DMS153 treated with DMSO at 0.1 percent for 48 hours (cell line): ENCODE measurements at regions not wholly inside any gene's neighbourhood (a gene's known extent, or its start where the extent isn't known, plus 50 kb on each side); places are given as distances from the start of the nearest gene placed in this dataset.
"Not testable (repeated sequence)": the region's sequence is repeated elsewhere in the genome, so short reads cannot be mapped to it uniquely, and the experiment has no call there.

ENCODE experiments used
- DNase-seq: peaks from one replicate; lab custom pipeline; 2025; ENCODE audit not compliant: unreplicated experiment; lab: John Stamatoyannopoulos, UW

DNA sequence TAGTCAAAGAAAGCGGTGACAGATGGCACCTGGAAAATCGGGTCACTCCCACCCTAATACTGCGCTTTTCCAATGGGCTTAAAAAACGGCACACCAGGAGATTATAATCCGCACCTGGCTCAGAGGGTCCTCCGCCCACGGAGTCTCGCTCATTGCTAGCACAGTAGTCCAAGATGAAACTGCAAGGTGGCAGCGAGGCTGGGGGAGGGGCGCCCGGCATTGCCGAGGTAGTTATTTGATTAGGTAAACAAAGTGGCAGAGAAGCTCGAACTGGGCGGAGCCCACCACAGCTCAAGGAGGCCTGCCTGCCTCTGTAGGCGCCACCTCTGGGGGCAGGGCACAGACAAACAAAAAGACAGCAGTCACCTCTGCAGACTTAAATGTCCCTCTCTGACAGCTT lies 521.1 kb downstream of the ETNK1 start:
- not testable (repeated sequence) for DNase-seq

DNA sequence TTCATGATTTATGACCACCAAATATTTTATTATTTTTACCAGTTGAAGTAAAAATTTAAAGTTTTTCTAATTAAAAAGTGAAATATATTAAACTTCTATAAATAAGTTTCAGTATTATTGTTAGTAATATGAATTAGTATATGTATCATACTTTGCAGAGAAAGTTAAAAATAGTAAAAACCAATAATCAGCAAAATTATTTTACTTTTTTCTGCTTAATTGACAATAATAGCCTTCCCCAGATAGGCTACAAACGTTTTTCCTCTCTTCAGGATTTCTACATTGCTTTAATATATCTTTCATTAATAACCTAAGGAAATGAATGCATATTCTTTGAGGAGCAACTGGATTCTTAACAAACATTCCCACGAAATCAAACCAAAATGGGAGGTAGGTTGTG lies 543.5 kb downstream of the ETNK1 start:
- DNase-seq: no peak

DNA sequence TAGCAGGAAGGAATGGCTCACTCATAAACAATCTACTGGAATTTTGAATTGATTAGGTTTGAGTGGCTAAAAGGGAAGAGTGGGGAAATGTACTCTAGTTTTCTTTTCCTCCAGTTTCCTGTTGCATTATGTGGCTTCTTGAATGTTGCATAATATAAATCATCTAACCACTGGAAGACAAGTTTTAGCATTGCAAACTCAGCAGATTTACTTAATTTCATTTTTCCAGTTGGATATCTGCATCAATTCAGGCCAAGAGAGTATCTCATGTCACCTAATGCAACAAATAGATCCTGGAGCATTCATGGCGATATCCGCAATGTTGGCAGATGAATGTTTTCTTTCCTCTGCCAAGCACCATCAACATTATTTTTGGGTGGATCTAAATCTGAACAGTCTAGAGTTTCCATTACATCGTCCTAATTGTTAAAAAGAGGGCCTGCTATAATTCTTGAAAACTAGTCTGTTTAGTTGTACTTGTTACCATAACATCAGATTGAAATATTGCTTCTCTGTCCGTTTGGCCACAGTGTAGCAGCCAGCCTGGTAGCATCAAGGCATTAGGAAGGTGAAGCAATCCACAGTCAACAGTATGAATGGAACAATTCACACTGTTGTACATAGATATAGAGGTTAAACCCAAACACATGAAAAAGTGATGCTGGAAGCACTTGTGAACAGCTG lies 544.2 kb downstream of the ETNK1 start:
- DNase-seq: no peak

DNA sequence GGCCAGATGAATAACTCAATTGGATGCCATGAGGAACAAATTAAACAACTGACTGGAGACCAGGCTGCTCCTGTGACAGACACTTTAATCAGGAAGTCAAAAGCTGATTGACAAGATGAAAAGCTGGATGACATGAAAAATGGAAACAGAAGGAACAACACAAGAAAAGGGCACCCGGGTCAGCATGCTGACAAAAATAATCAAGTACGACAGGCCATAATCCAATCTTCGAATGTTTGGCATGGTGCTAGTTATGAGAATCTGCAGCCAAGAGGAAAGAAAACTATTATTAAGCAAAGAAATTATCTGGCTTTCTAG lies 544.7 kb downstream of the ETNK1 start:
- DNase-seq: no peak

DNA sequence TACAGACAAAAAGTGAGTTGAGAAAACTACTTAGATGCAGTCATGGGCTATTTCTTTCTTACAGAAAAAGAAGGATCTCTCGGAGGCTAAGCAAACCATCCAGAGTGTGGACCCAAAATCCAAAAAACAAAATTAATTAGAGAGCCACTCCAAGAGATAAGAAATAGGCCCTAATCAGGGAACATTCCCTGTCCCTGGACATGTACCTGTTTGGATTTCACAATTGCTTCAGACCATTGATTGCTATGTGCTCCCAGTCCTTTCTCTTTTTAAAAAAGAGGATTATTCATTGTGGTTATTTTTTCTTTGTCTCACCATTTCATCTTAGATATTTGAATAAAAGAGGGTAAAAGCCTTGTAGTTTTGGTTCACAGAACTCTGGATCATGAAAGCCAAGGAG lies 549.9 kb downstream of the ETNK1 start:
- DNase-seq: no peak

- no peak for DNase-seq
Observed at GRCh38 chr12:23185346-23185745, 560.4 kb downstream of the ETNK1 start.

GRCh38 chr12:23186950-23187349 lies 562.0 kb downstream of the ETNK1 start:
- no peak for DNase-seq

DNA sequence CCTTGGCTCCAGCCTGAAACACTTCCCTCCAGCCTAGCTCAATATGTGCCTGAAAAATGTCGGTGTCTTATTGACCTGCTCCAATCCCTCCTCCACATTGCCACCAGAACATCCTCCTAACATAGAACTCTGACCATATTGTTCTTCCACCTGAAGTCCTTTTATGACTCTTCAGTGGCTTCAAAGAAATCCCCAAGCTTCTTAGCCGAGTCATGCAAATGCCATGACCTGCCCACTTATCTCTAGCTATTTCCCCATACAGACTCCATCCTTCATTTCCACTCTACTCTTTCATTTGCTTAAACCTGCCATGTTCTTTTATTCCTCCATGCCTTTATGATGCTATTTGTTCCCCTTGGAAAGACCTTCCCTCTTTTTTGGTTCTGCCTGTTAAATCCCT lies 568.6 kb downstream of the ETNK1 start:
- no peak for DNase-seq

- no peak for DNase-seq
Observed at GRCh38 chr12:23197266-23197665, 572.3 kb downstream of the ETNK1 start.

- no peak for DNase-seq
Observed at GRCh38 chr12:23202728-23203127, 577.8 kb downstream of the ETNK1 start.

GRCh38 chr12:23204933-23205778 lies 580.2 kb downstream of the ETNK1 start:
- DNase-seq: peak; percentile 58

GRCh38 chr12:23209793-23210192 lies 584.8 kb downstream of the ETNK1 start:
- DNase-seq: no peak

GRCh38 chr12:23210573-23210972 lies 585.6 kb downstream of the ETNK1 start:
- DNase-seq: no peak

DNA sequence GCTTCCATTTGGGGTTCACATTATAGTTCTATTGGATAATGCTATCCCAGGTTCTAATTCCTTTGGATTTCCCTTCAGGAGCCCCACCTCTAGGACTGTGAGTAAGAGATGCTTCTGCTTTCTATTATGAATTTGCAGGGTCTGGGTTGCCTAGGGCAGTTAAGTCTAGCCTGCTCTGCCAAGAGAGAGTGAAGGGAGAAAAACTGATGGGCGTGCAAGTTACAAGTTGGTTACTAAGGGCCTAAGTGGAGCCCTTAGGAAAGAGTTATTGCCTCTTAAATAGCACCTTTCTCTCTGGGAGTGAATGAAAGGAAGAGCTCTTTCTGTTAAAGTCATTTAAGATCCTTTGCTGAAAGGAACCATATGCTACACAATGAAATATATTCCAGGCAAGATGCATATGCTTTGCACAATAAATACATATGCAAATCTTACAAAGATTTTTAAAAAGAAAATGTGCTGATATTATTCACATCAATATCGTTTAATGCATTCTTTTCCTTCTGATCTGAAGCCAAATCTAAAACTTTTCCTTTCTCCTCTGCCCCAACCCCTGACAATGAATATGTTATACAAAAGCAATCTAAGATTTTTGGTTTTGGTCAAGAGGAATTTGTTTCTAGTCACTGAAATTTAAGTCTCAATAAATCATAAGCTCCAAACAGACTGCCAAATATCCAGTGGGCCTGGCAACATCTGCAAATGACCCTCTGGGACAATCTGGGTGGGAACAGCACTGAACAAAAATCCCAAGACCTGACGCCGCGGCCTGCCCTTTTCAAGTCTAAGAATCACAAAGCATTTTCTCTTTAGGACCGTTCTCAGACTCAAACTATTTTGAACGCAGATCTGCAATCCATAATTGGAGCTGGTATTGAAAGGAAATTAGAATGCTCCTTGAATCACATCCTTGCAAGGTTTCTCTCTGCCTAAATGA lies 586.7 kb downstream of the ETNK1 start:
- no peak for DNase-seq

DNA sequence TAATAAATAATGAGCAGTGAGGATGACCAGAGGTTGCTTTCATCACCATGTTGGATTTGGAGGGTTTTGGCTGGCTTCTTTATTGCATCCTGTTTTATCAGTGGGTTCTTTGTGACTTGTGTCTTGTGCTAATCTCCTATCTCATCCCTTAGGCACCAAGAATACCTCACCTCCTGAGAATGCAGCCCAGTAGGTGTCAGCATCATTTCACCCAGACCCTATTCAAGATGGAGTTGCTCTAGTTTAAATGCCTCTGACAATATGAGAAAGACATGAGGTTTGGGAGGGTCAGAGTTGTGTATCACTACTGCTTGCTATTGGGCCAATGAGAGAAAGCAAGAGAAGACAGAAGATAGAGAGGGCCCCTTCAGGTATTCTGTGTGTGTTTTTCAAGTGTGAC lies 592.2 kb downstream of the ETNK1 start:
- no peak for DNase-seq

GRCh38 chr12:23217667-23218066 lies 592.7 kb downstream of the ETNK1 start:
- no peak for DNase-seq

DNA sequence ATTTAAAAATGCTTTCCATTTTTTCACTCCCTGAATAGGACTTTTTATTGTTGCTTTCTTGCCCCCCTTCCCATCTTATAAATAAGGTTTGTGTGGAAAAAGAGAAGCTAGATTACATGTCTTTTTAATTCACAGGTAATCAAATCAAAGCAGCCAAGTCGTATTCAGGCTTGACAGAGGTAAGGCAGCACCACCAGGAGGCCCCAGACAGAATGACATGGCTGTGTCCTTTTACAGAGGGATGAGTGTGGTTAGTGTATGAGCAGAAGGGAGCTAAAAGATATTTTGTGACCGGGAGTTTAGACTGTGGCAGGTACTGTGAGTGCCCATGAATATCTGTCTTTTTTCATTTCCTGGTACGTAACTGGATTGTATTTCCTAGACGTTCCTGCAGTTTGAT lies 596.1 kb downstream of the ETNK1 start:
- no peak for DNase-seq

GRCh38 chr12:23221926-23222325 lies 597.0 kb downstream of the ETNK1 start:
- no peak for DNase-seq

DNA sequence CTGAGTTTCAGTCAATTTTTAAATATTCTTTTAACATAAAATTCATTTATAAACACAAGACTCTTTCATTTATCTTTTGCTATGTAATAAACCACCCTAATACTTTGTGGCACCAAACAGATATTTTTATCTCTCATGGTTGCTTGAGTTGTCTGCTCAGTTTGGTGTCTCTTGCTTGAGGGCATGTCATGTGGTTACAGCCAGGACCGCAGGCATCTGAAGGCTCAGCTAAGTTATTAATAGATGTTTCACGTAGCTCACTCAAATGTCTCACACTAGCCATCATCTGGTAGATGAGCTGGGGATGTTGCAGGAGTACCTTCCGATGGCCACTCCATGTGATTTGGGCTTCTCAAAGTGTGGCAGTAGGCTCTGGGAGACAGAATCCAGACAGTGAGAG lies 597.8 kb downstream of the ETNK1 start:
- no peak for DNase-seq

- no peak for DNase-seq
Observed at GRCh38 chr12:23228101-23228500, 603.1 kb downstream of the ETNK1 start.

DNA sequence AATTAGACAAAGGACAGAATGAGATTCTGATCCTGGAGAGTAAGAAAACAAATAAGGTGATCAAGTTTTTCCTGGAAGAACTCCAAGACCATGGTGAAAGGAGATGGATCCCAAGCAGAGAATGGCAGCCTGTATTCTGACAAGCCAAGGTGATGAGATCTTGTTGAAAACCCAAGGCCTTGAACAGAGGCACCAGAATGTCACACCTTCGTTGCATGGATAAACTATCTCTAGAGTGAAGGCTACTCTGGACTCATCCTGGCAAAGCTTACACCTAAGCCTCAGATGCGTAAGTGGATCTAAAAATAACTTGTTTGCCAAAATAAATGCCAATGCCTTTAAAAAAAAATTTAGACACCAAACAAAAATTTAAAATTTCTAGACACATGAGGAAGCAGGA lies 605.9 kb downstream of the ETNK1 start:
- DNase-seq: no peak
